ENCODE measurements at regions not wholly inside any gene's neighbourhood (a gene's known extent, or its start where the extent isn't known, plus 50 kb on each side); places are given as distances from the start of the nearest gene placed in this dataset.

GRCh38 chr18:56148373-56148772, 490.0 kb downstream of the TXNL1 start:
- TF ChIP-seq, protein P1, sequence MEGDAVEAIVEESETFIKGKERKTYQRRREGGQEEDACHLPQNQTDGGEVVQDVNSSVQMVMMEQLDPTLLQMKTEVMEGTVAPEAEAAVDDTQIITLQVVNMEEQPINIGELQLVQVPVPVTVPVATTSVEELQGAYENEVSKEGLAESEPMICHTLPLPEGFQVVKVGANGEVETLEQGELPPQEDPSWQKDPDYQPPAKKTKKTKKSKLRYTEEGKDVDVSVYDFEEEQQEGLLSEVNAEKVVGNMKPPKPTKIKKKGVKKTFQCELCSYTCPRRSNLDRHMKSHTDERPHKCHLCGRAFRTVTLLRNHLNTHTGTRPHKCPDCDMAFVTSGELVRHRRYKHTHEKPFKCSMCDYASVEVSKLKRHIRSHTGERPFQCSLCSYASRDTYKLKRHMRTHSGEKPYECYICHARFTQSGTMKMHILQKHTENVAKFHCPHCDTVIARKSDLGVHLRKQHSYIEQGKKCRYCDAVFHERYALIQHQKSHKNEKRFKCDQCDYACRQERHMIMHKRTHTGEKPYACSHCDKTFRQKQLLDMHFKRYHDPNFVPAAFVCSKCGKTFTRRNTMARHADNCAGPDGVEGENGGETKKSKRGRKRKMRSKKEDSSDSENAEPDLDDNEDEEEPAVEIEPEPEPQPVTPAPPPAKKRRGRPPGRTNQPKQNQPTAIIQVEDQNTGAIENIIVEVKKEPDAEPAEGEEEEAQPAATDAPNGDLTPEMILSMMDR (IDR thresholded peaks at IDR 0.05), result no peak
- TF ChIP-seq POLR2AphosphoS5 (IDR thresholded peaks at IDR 0.05; ENCODE audit: low read depth, low read length) (no peak), SIN3A (IDR thresholded peaks at IDR 0.05; ENCODE audit: borderline replicate concordance, insufficient read depth, low read depth, low read length) (no peak), TCF7L2 (IDR thresholded peaks at IDR 0.05; ENCODE audit: low read depth, low read length) (no peak)
- TF ChIP-seq, protein P2, sequence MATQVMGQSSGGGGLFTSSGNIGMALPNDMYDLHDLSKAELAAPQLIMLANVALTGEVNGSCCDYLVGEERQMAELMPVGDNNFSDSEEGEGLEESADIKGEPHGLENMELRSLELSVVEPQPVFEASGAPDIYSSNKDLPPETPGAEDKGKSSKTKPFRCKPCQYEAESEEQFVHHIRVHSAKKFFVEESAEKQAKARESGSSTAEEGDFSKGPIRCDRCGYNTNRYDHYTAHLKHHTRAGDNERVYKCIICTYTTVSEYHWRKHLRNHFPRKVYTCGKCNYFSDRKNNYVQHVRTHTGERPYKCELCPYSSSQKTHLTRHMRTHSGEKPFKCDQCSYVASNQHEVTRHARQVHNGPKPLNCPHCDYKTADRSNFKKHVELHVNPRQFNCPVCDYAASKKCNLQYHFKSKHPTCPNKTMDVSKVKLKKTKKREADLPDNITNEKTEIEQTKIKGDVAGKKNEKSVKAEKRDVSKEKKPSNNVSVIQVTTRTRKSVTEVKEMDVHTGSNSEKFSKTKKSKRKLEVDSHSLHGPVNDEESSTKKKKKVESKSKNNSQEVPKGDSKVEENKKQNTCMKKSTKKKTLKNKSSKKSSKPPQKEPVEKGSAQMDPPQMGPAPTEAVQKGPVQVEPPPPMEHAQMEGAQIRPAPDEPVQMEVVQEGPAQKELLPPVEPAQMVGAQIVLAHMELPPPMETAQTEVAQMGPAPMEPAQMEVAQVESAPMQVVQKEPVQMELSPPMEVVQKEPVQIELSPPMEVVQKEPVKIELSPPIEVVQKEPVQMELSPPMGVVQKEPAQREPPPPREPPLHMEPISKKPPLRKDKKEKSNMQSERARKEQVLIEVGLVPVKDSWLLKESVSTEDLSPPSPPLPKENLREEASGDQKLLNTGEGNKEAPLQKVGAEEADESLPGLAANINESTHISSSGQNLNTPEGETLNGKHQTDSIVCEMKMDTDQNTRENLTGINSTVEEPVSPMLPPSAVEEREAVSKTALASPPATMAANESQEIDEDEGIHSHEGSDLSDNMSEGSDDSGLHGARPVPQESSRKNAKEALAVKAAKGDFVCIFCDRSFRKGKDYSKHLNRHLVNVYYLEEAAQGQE (IDR thresholded peaks at IDR 0.05; ENCODE audit: insufficient read depth in 1 of 2, low read depth in 2 of 2, low read length in 1 of 2), result no peak

Measured in Panc1 (cell line).